HG03095 (cell line): ENCODE measurements at regions not wholly inside any gene's neighbourhood (a gene's known extent, or its start where the extent isn't known, plus 50 kb on each side); places are given as distances from the start of the nearest gene placed in this dataset.
"Not testable (repeated sequence)": the region's sequence is repeated elsewhere in the genome, so short reads cannot be mapped to it uniquely, and the experiment has no call there.

Experiments
- ATAC-seq: cut with Tn5 transposase; IDR thresholded peaks from one replicate; pipeline ENCODE4 v1.9.1; 2021; ENCODE audit warnings: moderate library complexity; ENCODE audit not compliant: unreplicated experiment

- not testable (repeated sequence) for ATAC-seq
Measured at GRCh38 chr9:95680306-95680705, 163.5 kb upstream of the PTCH1 start.

- ATAC-seq, result no peak
Measured at GRCh38 chr9:95679874-95680273, 163.1 kb upstream of the PTCH1 start.

GRCh38 chr9:95678759-95679158 lies 162.0 kb upstream of the PTCH1 start:
- ATAC-seq, result no peak

GRCh38 chr9:95670122-95670521 lies 153.4 kb upstream of the PTCH1 start:
- no peak for ATAC-seq

- ATAC-seq, result no peak
Measured at GRCh38 chr9:95669253-95669652, 152.5 kb upstream of the PTCH1 start.

- no peak for ATAC-seq
Measured at GRCh38 chr9:95667789-95668188, 151.0 kb upstream of the PTCH1 start.

- no peak for ATAC-seq
Measured at GRCh38 chr9:95666785-95667155, 150.0 kb upstream of the PTCH1 start.

- ATAC-seq, result no peak
Measured at GRCh38 chr9:95666096-95666784, 149.5 kb upstream of the PTCH1 start.

- ATAC-seq, result no peak
Measured at GRCh38 chr9:95653246-95653645, 136.5 kb upstream of the PTCH1 start.

GRCh38 chr9:95650720-95651119 lies 133.9 kb upstream of the PTCH1 start:
- ATAC-seq, result no peak

- ATAC-seq, result no peak
Measured at GRCh38 chr9:95649801-95650213, 133.0 kb upstream of the PTCH1 start.

GRCh38 chr9:95648225-95648624 lies 131.5 kb upstream of the PTCH1 start:
- no peak for ATAC-seq

GRCh38 chr9:95645992-95646391 lies 129.2 kb upstream of the PTCH1 start:
- no peak for ATAC-seq

- ATAC-seq, result no peak
Measured at GRCh38 chr9:95645579-95645978, 128.8 kb upstream of the PTCH1 start.

GRCh38 chr9:95644377-95644776 lies 127.6 kb upstream of the PTCH1 start:
- no peak for ATAC-seq

GRCh38 chr9:95643619-95644018 lies 126.8 kb upstream of the PTCH1 start:
- no peak for ATAC-seq

- no peak for ATAC-seq
Measured at GRCh38 chr9:95642189-95642588, 125.4 kb upstream of the PTCH1 start.

- ATAC-seq, result no peak
Measured at GRCh38 chr9:95641586-95641985, 124.8 kb upstream of the PTCH1 start.

GRCh38 chr9:95640336-95640735 lies 123.6 kb upstream of the PTCH1 start:
- ATAC-seq, result no peak

GRCh38 chr9:95635986-95636671 lies 119.4 kb upstream of the PTCH1 start:
- ATAC-seq, result no peak

- ATAC-seq, result no peak
Measured at GRCh38 chr9:95634536-95634935, 117.8 kb upstream of the PTCH1 start.

GRCh38 chr9:95634114-95634513 lies 117.3 kb upstream of the PTCH1 start:
- ATAC-seq, result no peak

GRCh38 chr9:95629585-95629984 lies 112.8 kb upstream of the PTCH1 start:
- no peak for ATAC-seq
